HG02678 (cell line): ENCODE measurements at regions not wholly inside any gene's neighbourhood (a gene's known extent, or its start where the extent isn't known, plus 50 kb on each side); places are given as distances from the start of the nearest gene placed in this dataset.
A peak's percentile ranks its signal among the peaks of the same experiment; 100 is the strongest.

Experiments
- ATAC-seq: cut with Tn5 transposase; IDR thresholded peaks from one replicate; pipeline ENCODE4 v1.9.1; 2021; ENCODE audit warnings: mild to moderate bottlenecking, moderate library complexity; ENCODE audit not compliant: unreplicated experiment

- ATAC-seq, result no peak
Measured at GRCh38 chr6:22078802-22079545, 217.9 kb downstream of the PRL start.

DNA sequence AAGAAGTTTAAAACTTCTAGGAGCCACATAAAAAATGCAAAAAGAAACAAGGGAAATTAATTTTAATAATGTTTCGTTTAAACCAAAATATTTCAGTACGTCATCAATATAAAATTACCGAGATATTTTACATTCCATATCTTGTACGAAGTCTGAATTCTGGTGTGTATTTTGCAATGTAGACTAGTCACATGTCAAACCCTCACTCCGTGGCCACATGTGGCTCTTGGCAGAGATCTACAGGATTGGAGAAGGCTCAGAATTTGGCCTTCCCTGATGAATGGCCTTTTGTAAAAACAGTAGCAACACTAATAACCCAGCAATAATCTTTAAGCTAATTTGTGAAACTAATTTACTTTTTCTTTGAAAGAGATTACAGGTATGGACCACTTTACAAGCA, 217.1 kb downstream of the PRL start:
- ATAC-seq, result no peak

DNA sequence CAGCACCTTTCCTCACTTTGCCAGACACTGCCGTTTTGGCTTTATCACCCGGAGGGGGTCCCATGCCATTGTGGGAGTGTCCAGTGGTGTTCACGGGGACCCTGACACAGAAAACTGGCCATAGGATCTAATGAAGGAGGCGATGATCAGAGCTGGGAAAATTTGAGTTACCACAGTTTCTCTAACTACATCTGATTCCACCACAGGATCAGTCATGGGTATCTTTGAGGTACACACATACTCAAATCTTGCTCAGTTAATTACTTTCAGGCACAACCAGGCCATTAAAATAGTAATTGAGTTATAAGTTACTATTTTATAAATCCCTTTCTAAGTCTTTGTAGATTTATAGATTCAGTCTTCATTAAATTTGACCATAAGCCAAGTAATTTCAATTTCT, 215.1 kb downstream of the PRL start:
- peak; percentile 77 for ATAC-seq

GRCh38 chr6:22082218-22082617, 214.6 kb downstream of the PRL start:
- no peak for ATAC-seq

GRCh38 chr6:22083119-22083518, 213.7 kb downstream of the PRL start:
- no peak for ATAC-seq

- ATAC-seq, result no peak
Measured at GRCh38 chr6:22087960-22088706, 208.7 kb downstream of the PRL start.

GRCh38 chr6:22091424-22091948, 205.3 kb downstream of the PRL start:
- no peak for ATAC-seq

GRCh38 chr6:22095836-22096235, 201.0 kb downstream of the PRL start:
- no peak for ATAC-seq

- no peak for ATAC-seq
Measured at GRCh38 chr6:22098601-22099031, 198.2 kb downstream of the PRL start.

- no peak for ATAC-seq
Measured at GRCh38 chr6:22099231-22099630, 197.6 kb downstream of the PRL start.

GRCh38 chr6:22099923-22100322, 196.9 kb downstream of the PRL start:
- ATAC-seq, result no peak

DNA sequence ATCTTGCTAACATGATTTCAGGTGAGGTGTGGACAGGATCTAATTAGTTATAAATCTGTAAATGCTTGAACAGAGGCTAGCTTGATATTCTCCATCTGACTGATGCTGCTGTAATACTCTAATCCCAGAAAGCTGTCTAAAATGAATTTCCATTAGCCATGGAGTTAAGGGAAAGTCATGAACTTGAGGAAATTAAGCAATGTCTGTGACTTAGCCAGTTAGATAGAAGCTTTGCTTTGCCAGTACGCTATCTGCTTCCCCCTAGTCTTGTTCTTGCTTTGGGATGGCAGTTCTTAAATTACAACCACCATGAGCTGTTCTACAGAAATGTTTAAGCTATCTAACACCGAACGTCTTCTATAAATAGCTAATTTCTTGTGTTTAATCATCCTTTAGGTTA, 195.7 kb downstream of the PRL start:
- no peak for ATAC-seq

- peak; percentile 89 for ATAC-seq
Measured at GRCh38 chr6:22102671-22103070, 194.2 kb downstream of the PRL start.

DNA sequence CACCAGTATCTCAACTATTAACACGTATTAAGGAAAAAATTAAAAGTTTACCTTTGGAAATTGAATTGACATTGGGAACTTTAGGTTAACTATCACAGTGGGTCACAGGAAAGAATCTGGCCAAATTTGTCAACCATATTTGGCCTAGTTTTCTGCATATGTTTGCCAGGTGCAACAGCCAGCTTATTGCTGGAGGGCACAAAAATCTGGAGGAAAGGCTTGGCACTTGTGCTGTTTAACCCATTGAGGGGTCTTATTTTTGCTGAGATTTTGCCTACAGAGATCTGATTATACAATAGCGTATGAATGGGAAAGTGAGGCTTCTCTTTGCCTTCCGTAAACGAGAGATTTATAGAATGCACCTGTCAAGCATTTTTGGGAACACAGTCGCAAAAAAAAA, 190.4 kb downstream of the PRL start:
- no peak for ATAC-seq

GRCh38 chr6:22106961-22107360, 189.9 kb downstream of the PRL start:
- ATAC-seq, result no peak

DNA sequence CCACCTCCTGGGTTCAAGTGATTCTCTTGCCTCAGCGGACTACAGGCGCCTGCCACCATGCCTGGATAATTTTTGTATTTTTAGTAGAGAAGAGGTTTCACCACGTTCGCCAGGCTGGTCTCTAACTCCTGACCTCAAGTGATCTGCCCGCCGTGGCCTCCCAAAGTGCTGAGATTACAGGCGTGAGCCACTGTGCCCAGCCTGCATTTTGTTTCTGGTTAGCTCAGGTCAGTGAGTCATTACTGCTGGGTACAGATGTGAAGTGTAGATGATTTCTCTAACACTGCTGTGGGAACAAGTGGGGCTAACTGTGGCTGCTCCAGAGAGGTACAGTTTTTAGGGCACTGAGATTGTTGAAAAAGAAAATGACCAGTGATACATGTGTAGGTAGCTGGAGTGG, 188.6 kb downstream of the PRL start:
- no peak for ATAC-seq

DNA sequence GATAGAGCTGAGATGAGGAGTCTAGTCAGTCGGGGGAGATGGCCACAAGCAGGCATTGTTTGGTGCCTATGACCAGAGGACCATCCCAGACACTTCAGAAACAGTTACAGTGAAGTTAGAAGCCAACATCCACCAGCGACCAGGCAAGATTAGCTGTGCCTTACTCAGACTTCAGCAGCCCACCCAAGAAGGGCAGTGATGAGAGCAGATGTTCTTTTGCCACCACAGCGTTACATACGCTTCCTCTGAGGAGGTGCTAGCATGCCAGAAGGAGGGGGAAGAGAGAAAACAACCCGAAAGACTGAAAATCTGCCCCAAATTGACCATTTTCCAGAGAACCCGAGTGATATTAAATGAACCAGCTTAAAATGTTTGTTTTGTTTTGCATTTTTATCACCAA, 186.8 kb downstream of the PRL start:
- ATAC-seq, result no peak

GRCh38 chr6:22112461-22112860, 184.4 kb downstream of the PRL start:
- no peak for ATAC-seq

DNA sequence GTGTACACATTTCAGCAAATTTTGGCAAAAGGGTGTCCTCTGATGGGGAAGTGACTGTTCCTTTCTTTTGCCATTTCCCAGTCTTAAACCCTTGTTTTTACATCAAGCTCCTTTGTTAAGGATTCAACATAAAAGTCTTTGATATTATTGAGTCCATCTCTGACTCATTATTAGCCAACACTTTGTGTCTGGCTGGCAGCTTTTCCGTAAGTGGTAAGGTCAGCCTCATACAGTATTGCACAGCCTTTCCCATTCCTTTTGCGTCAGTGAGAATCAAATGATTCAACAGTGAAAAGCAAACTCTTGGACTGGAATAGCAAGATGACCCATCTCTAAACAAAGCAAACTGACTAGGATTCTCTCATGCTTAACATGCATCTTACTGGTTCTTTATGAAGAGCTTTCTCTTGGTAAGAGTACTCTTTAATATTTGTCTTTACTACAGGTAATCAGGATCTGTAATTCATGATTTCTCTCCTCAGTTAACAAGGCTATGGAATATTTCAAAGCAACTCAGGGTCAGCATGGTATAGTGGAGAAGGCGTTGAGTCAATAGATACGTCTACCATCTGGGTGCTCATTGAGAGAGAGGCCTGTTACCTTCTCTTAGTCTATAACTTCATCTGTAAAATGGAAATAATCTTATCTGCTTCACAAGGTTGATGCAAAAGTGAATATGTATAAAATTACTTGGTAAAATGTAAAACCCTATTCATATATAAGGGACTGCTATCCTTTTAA, 183.6 kb downstream of the PRL start:
- no peak for ATAC-seq

- no peak for ATAC-seq
Measured at GRCh38 chr6:22115559-22115958, 181.3 kb downstream of the PRL start.

DNA sequence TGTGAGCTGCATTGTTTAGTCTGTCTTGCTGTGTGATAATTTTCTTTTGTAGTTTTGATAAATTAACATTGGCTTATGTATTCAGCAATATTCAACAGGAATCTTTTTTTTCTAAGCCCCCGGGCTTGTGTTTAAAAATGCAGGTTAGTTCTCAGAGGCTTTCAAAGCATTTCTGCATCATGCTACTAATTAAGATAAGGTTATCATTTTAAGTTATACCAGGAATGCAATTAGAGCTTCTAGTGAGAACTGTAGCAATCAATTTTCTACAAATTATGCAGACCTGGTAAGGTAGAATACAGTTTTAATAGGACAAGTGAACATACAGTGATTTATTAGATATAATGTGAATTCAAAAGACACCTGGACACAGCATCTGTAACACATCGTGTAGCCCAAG, 179.2 kb downstream of the PRL start:
- ATAC-seq, result no peak

GRCh38 chr6:22119500-22119899, 177.3 kb downstream of the PRL start:
- ATAC-seq, result no peak
